ENCODE measurements at regions not wholly inside any gene's neighbourhood (a gene's known extent, or its start where the extent isn't known, plus 50 kb on each side); places are given as distances from the start of the nearest gene placed in this dataset.

GRCh38 chr3:118637846-118638245, 396.8 kb downstream of the IGSF11 start (continued):
- no peak for TF ChIP-seq TSHZ2 (CRISPR knock-in tag; IDR thresholded peaks at IDR 0.05)
- TF ChIP-seq ZFP3 (CRISPR knock-in tag; IDR thresholded peaks at IDR 0.05), result no peak
- no peak for TF ChIP-seq CSRNP3 (CRISPR knock-in tag; IDR thresholded peaks at IDR 0.05)
- TF ChIP-seq BACH2 (CRISPR knock-in tag; IDR thresholded peaks at IDR 0.05; ENCODE audit: borderline replicate concordance), result no peak
- no peak for TF ChIP-seq PPARA (CRISPR knock-in tag; IDR thresholded peaks at IDR 0.05; ENCODE audit: borderline replicate concordance)
- no peak for TF ChIP-seq ZNF8 (CRISPR knock-in tag; IDR thresholded peaks at IDR 0.05)
- no peak for TF ChIP-seq ESRRG (CRISPR knock-in tag; IDR thresholded peaks at IDR 0.05)
- no peak for TF ChIP-seq ARNTL (CRISPR knock-in tag; IDR thresholded peaks at IDR 0.05; ENCODE audit: borderline replicate concordance, low read depth)
- TF ChIP-seq RARB (CRISPR knock-in tag; IDR thresholded peaks at IDR 0.05), result no peak
- no peak for TF ChIP-seq ISL1 (CRISPR knock-in tag; IDR thresholded peaks at IDR 0.05)

GRCh38 chr3:118641608-118642007, 393.0 kb downstream of the IGSF11 start:
- ATAC-seq, result peak; percentile 58; the same call in 1 of the 3 replicates
- TF ChIP-seq CREB5 (CRISPR knock-in tag; IDR thresholded peaks at IDR 0.05; ENCODE audit: low read depth), result no peak
- no peak for TF ChIP-seq ZNF8 (CRISPR knock-in tag; IDR thresholded peaks at IDR 0.05)
- no peak for TF ChIP-seq RARB (CRISPR knock-in tag; IDR thresholded peaks at IDR 0.05)
- no peak for TF ChIP-seq ZNF565 (CRISPR knock-in tag; conservative IDR thresholded peaks at IDR 0.05; ENCODE audit: low read depth)
- no peak for TF ChIP-seq POU6F1 (CRISPR knock-in tag; IDR thresholded peaks at IDR 0.05; ENCODE audit: borderline replicate concordance, low read depth)
- no peak for TF ChIP-seq ZNF70 (CRISPR knock-in tag; IDR thresholded peaks at IDR 0.05)

GRCh38 chr3:118671192-118671591, 363.5 kb downstream of the IGSF11 start:
- no peak for TF ChIP-seq ZNF565 (CRISPR knock-in tag; conservative IDR thresholded peaks at IDR 0.05; ENCODE audit: low read depth)
- TF ChIP-seq PATZ1 (CRISPR knock-in tag; IDR thresholded peaks at IDR 0.05; ENCODE audit: borderline replicate concordance), result no peak
- TF ChIP-seq BACH2 (CRISPR knock-in tag; IDR thresholded peaks at IDR 0.05; ENCODE audit: borderline replicate concordance), result no peak
- TF ChIP-seq TSHZ2 (CRISPR knock-in tag; IDR thresholded peaks at IDR 0.05), result no peak
- no peak for TF ChIP-seq POU6F1 (CRISPR knock-in tag; IDR thresholded peaks at IDR 0.05; ENCODE audit: borderline replicate concordance, low read depth)
- no peak for TF ChIP-seq PPARA (CRISPR knock-in tag; IDR thresholded peaks at IDR 0.05; ENCODE audit: borderline replicate concordance)
- TF ChIP-seq TOX (CRISPR knock-in tag; IDR thresholded peaks at IDR 0.05; ENCODE audit: borderline replicate concordance), result no peak
- no peak for TF ChIP-seq TCF4 (CRISPR knock-in tag; IDR thresholded peaks at IDR 0.05; ENCODE audit: borderline replicate concordance)
- TF ChIP-seq ESRRG (CRISPR knock-in tag; IDR thresholded peaks at IDR 0.05), result no peak
- TF ChIP-seq ISL1 (CRISPR knock-in tag; IDR thresholded peaks at IDR 0.05), result no peak
- ATAC-seq, result no peak

Measured in SK-N-SH treated with all-trans-retinoic acid at 6 μM for 48 hours (cell line).